ENCODE measurements at regions not wholly inside any gene's neighbourhood (a gene's known extent, or its start where the extent isn't known, plus 50 kb on each side); places are given as distances from the start of the nearest gene placed in this dataset.

DNA sequence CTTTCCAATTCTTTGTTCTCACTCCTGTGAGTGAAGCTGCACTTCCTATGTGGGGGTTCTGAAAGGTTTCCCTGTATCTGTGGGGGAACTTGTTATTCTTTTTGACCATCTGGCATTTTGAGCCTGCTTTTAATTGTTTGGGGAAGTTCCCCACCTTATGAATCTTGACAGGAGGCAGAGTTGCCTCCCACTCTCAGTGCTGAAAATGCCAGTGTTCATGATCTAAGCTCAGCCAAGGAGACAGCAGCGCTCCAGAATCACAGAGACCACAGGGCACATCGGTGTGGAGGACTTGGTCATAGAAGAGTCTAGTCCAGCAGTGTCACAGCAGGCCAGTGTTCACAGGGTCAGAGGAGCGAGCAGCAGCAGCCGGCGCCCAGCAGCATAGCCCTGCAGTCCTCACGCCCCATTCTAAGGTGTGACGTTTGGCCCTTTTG, 63.8 kb upstream of the PRDX6 start:
- TF ChIP-seq, protein P1, sequence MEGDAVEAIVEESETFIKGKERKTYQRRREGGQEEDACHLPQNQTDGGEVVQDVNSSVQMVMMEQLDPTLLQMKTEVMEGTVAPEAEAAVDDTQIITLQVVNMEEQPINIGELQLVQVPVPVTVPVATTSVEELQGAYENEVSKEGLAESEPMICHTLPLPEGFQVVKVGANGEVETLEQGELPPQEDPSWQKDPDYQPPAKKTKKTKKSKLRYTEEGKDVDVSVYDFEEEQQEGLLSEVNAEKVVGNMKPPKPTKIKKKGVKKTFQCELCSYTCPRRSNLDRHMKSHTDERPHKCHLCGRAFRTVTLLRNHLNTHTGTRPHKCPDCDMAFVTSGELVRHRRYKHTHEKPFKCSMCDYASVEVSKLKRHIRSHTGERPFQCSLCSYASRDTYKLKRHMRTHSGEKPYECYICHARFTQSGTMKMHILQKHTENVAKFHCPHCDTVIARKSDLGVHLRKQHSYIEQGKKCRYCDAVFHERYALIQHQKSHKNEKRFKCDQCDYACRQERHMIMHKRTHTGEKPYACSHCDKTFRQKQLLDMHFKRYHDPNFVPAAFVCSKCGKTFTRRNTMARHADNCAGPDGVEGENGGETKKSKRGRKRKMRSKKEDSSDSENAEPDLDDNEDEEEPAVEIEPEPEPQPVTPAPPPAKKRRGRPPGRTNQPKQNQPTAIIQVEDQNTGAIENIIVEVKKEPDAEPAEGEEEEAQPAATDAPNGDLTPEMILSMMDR (IDR thresholded peaks at IDR 0.05), result no peak
- no peak for TF ChIP-seq EP300 (IDR thresholded peaks at IDR 0.05)
- no peak for TF ChIP-seq POLR2AphosphoS5 (IDR thresholded peaks at IDR 0.05)
- TF ChIP-seq POLR2A (IDR thresholded peaks at IDR 0.05), result no peak

All from upper lobe of left lung (tissue), 4 donors.